ENCODE measurements at regions not wholly inside any gene's neighbourhood (a gene's known extent, or its start where the extent isn't known, plus 50 kb on each side); places are given as distances from the start of the nearest gene placed in this dataset.

DNA sequence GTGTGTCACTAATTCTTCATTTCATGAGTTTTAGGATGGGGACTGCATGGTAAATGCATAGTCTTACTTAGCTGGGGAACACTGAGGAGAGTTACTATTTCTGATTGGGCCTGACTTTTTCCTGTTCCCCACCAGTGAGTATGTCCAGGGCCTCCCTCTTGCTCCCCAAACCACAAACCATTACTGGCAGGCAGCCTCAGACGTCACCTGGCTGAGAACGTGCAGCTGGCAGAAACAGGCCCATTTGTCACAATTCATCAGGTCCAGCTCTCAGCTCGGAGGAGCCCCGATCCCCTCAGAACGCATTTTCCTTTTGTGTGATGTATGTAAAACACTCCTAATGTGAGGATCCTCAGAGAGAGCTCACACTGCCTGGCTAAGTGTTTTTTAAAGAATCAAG, 71.7 kb upstream of the SIX3 start:
- BruUV-seq (replicated peaks): no TSS peak
- FAIRE-seq (no peak), DNase-seq (ENCODE audit: low read depth, low spot score) (no peak)
- dilution Hi-C loops (cut with MboI; ENCODE audit: extremely low pct_ligation_motif_present, low sequenced_read_pairs): no loop called here
- ChIA-PET CTCF (interaction anchor here (1.7 kb wide), 1 partner anchor 10 kb away, joined by 3 read pairs; no protein-coding TSS in a partner anchor), POLR2A (interaction anchor here (0.6 kb wide), 1 partner anchor 316 kb away, joined by 3 read pairs; no protein-coding TSS in a partner anchor)
- no peak overlapping the region for H2AFZ ChIP-seq (ENCODE audit: low read depth, low read length)
- H3K27ac ChIP-seq (ENCODE audit: insufficient read depth, low read depth, low read length): no peak overlapping the region
- no peaks in the 10 kb centered on the region for H3K79me2 ChIP-seq (ENCODE audit: control insufficient read depth, insufficient read depth, low read length)
- H3K4me2 ChIP-seq (ENCODE audit: insufficient read depth, low read length): no peak overlapping the region
- H3K27me3 ChIP-seq (ENCODE audit: control insufficient read depth in 2 of 2, insufficient read depth in 2 of 2, low read length in 2 of 2): peaks cover 10 to 23% of the 10 kb centered on the region in 2 experiments
- intact Hi-C loops (cut with micrococcal nuclease): no loop called here
- TF ChIP-seq POLR2AphosphoS5 (IDR thresholded peaks at IDR 0.05; ENCODE audit: insufficient read depth, low read depth, low read length): no peak
- TF ChIP-seq, protein P1, sequence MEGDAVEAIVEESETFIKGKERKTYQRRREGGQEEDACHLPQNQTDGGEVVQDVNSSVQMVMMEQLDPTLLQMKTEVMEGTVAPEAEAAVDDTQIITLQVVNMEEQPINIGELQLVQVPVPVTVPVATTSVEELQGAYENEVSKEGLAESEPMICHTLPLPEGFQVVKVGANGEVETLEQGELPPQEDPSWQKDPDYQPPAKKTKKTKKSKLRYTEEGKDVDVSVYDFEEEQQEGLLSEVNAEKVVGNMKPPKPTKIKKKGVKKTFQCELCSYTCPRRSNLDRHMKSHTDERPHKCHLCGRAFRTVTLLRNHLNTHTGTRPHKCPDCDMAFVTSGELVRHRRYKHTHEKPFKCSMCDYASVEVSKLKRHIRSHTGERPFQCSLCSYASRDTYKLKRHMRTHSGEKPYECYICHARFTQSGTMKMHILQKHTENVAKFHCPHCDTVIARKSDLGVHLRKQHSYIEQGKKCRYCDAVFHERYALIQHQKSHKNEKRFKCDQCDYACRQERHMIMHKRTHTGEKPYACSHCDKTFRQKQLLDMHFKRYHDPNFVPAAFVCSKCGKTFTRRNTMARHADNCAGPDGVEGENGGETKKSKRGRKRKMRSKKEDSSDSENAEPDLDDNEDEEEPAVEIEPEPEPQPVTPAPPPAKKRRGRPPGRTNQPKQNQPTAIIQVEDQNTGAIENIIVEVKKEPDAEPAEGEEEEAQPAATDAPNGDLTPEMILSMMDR (IDR thresholded peaks at IDR 0.05; ENCODE audit: extremely low read depth in 1 of 2, insufficient read depth in 1 of 2, low read depth in 1 of 2, low read length in 2 of 2): no peak
- TF ChIP-seq, protein P2, sequence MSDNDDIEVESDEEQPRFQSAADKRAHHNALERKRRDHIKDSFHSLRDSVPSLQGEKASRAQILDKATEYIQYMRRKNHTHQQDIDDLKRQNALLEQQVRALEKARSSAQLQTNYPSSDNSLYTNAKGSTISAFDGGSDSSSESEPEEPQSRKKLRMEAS (IDR thresholded peaks at IDR 0.05; ENCODE audit: insufficient read depth, insufficient read length): no peak
- TF ChIP-seq POLR2A (IDR thresholded peaks at IDR 0.05; ENCODE audit: low read depth, low read length): no peak
- no peak for TF ChIP-seq JUN (IDR thresholded peaks at IDR 0.05; ENCODE audit: borderline replicate concordance, insufficient read depth, insufficient read length, low read depth)
- TF ChIP-seq EZH2 (IDR thresholded peaks at IDR 0.05; ENCODE audit: borderline replicate concordance, low read depth, low read length, severe bottlenecking): no peak
- TF ChIP-seq GATA2 (IDR thresholded peaks at IDR 0.05; ENCODE audit: insufficient read depth, insufficient read length, low read depth, low read length): no peak
- TF ChIP-seq MYC (IDR thresholded peaks at IDR 0.05; ENCODE audit: low read depth, low read length): no peak
- TF ChIP-seq FOS (IDR thresholded peaks at IDR 0.05; ENCODE audit: borderline replicate concordance, insufficient read depth, low read length): no peak
- no peaks in the 10 kb centered on the region for H3K36me3 ChIP-seq (ENCODE audit: control insufficient read depth in 2 of 2, extremely low read depth in 1 of 2, insufficient read depth in 2 of 2, low read length in 2 of 2)
- H3K9me3 ChIP-seq (replicated peaks; ENCODE audit: control insufficient read depth, insufficient read depth, low read length): no peaks in the 10 kb centered on the region
- H3K9ac ChIP-seq (replicated peaks; ENCODE audit: extremely low read depth, insufficient read depth, low read length): no peak overlapping the region
- H3K9me1 ChIP-seq (replicated peaks; ENCODE audit: control insufficient read depth, extremely low read depth, insufficient read depth, low read length): no peaks in the 10 kb centered on the region
- H3K4me1 ChIP-seq (ENCODE audit: control insufficient read depth, extremely low read depth, insufficient read depth, low read length): no peaks in the 10 kb centered on the region
- no peak overlapping the region for H3K4me3 ChIP-seq (replicated peaks in 1 of 3; ENCODE audit: insufficient read depth in 1 of 3, low read depth in 1 of 3, low read length in 3 of 3)
- H4K20me1 ChIP-seq (replicated peaks; ENCODE audit: control insufficient read depth, extremely low read depth, insufficient read depth, low read length): no peaks in the 10 kb centered on the region
